ENCODE measurements at regions not wholly inside any gene's neighbourhood (a gene's known extent, or its start where the extent isn't known, plus 50 kb on each side); places are given as distances from the start of the nearest gene placed in this dataset.

DNA sequence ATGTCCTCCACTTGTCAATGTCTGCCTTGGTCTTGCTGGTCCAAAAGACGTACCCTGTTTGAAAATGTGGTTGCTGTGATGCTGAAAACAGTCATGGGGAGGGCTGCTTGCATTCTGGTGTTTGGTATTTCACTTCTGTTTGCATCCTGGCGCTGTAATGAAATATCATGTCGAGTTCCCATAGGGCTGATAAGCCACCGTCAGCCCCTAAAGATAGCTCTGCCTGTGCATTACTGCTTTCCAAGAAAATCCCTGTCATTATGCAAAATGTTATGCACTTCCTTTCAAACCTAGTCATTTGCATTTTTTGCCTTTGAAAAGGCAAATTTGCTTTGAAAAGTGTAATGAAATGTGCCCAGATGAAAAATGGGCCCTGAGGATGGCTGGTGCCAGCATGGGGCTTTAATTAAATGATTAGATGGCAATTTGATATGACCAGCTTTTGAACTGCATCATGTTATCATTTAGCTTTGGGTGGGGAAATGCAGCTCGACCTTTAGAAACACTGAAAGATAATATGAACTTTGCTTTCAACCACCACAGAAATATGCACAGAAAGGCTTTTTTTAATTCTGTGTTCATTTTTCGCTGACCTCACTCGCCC lies 374.4 kb upstream of the SGCD start:
- Histone ChIP-seq H3K4me3 (ENCODE audit: low read depth in 1 of 5, low read length in 5 of 5) (no peak overlapping the region), H3K27ac (ENCODE audit: low read depth, low read length) (no peak overlapping the region), H3K36me3 (ENCODE audit: control insufficient read depth in 5 of 5, insufficient read depth in 5 of 5, low read length in 5 of 5) (no peaks in the 10 kb centered on the region), H3K4me1 (ENCODE audit: control insufficient read depth in 5 of 5, insufficient read depth in 5 of 5, low read length in 5 of 5) (no peaks in the 10 kb centered on the region), H3K27me3 (ENCODE audit: control insufficient read depth in 5 of 5, insufficient read depth in 4 of 5, low read length in 5 of 5) (no peaks in the 10 kb centered on the region), H3K9ac (ENCODE audit: low read length in 5 of 5) (no peak overlapping the region), H3K9me3 (ENCODE audit: control insufficient read depth in 5 of 5, low read length in 5 of 5) (no peaks in the 10 kb centered on the region)

DNA sequence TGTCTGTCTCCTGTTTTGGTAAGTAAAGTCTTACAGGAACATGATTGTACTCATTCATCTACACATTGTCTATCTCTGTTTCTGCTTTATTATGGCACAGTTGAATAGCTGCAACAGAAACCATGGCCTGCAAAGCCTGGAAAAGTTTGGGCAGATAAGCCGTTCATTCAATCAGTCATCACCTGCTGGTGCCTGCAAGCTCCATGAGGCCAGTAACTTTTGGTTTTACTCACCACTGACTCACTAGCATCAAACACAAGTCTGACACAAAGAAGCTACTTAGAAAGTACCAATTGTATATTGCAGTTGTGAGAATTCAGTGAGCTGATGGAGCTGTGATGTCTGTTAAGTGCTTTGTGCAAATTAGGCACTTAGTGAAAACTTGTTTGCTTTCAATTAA lies 373.6 kb upstream of the SGCD start:
- Histone ChIP-seq H3K27me3 (ENCODE audit: control insufficient read depth in 5 of 5, insufficient read depth in 4 of 5, low read length in 5 of 5) (no peaks in the 10 kb centered on the region), H3K27ac (ENCODE audit: low read depth, low read length) (no peak overlapping the region), H3K36me3 (ENCODE audit: control insufficient read depth in 5 of 5, insufficient read depth in 5 of 5, low read length in 5 of 5) (no peaks in the 10 kb centered on the region)

DNA sequence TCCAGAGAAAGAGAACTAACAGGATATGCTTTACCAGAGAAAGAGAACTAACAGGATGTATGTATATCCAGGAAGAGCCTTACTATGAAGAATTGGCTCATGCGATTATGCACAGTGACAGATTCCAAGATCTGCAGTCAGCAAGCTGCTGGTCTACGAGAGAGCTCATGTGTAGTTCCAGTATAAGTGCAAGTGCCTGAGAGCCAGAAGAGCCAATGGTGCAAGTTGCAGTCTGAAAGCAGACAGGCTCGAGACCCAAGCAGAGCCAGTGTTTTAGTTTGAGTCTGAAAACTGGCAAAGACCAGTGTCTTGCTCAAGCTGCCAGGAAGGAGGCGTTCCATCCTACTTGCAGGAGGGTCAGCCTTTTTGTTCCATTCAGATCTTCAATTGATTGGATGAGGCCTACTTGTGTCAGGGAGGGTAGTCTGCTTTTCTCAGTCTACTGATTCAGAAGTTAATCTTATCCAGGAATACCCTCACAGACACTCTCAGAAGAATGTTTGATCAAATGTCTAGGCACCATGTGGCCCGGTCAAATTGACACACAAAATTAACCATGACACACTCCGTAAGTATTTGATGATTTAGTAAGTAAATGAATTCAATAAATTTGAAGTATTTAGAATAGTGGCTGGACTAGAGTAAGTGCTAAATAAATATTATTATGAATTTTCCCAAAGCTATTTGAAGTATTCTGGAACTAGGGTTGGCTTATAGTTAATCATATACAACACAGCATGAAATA lies 372.1 kb upstream of the SGCD start:
- no peaks in the 10 kb centered on the region for H3K27me3 ChIP-seq (ENCODE audit: control insufficient read depth in 5 of 5, insufficient read depth in 4 of 5, low read length in 5 of 5)
- H3K4me1 ChIP-seq (ENCODE audit: control insufficient read depth in 5 of 5, insufficient read depth in 5 of 5, low read length in 5 of 5): no peaks in the 10 kb centered on the region
- H3K4me3 ChIP-seq (ENCODE audit: low read depth in 1 of 5, low read length in 5 of 5): no peak overlapping the region
- H3K9me3 ChIP-seq (ENCODE audit: control insufficient read depth in 5 of 5, low read length in 5 of 5): no peaks in the 10 kb centered on the region
- no peak overlapping the region for H3K9ac ChIP-seq (ENCODE audit: low read length in 5 of 5)
- no peaks in the 10 kb centered on the region for H3K36me3 ChIP-seq (ENCODE audit: control insufficient read depth in 5 of 5, insufficient read depth in 5 of 5, low read length in 5 of 5)
- no peak overlapping the region for H3K27ac ChIP-seq (ENCODE audit: low read depth, low read length)

More for the DNA sequence above, 373.6 kb upstream of the SGCD start:
- Histone ChIP-seq H3K4me1 (ENCODE audit: control insufficient read depth in 5 of 5, insufficient read depth in 5 of 5, low read length in 5 of 5) (no peaks in the 10 kb centered on the region), H3K9me3 (ENCODE audit: control insufficient read depth in 5 of 5, low read length in 5 of 5) (no peaks in the 10 kb centered on the region), H3K9ac (ENCODE audit: low read length in 5 of 5) (no peak overlapping the region), H3K4me3 (ENCODE audit: low read depth in 1 of 5, low read length in 5 of 5) (no peak overlapping the region)

DNA sequence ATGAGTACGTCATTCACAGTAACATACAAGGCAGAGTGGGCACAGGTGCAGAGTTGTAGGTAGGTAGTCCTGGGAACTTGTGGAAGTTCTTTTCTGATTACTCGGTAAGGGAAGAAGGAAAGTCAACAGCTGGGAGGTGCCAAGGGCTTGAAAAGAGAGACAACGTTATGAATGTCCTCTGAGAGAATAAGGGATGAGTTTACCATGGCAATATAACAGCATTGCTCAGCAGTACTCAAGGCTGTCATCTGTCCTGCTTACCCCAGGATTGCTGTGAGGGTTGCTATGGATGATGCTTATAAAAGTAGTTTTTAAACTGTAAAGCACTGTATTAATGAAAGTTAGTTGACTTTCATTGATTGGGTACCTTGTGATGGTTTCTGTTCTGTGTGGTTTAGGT lies 369.1 kb upstream of the SGCD start:
- Histone ChIP-seq H3K9ac (ENCODE audit: low read length in 5 of 5) (no peak overlapping the region), H3K4me3 (ENCODE audit: low read depth in 1 of 5, low read length in 5 of 5) (no peak overlapping the region), H3K9me3 (ENCODE audit: control insufficient read depth in 5 of 5, low read length in 5 of 5) (no peaks in the 10 kb centered on the region), H3K27ac (ENCODE audit: low read depth, low read length) (no peak overlapping the region), H3K27me3 (ENCODE audit: control insufficient read depth in 5 of 5, insufficient read depth in 4 of 5, low read length in 5 of 5) (no peaks in the 10 kb centered on the region), H3K4me1 (ENCODE audit: control insufficient read depth in 5 of 5, insufficient read depth in 5 of 5, low read length in 5 of 5) (no peaks in the 10 kb centered on the region), H3K36me3 (ENCODE audit: control insufficient read depth in 5 of 5, insufficient read depth in 5 of 5, low read length in 5 of 5) (no peaks in the 10 kb centered on the region)

DNA sequence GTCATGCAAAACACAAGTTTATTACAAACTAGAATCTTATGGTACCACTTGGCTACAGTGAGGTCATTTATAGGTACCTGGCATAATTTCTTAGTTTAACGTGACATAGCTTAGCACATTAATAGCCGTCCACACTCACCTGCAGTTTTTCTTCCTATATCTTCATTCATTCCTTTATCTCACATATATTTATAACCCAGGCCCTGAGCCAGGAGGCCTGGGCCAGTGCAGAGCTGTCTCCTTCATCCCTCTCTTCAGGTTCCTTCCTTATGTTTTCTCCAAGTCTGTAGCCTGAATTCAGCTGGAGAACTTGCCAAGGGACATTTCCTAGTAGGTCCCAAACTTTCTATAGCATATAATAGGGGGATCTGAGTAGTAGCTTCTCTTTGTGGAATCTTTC lies 367.9 kb upstream of the SGCD start:
- Histone ChIP-seq H3K4me3 (ENCODE audit: low read depth in 1 of 5, low read length in 5 of 5) (no peak overlapping the region), H3K9me3 (ENCODE audit: control insufficient read depth in 5 of 5, low read length in 5 of 5) (no peaks in the 10 kb centered on the region), H3K9ac (ENCODE audit: low read length in 5 of 5) (no peak overlapping the region), H3K27ac (ENCODE audit: low read depth, low read length) (no peak overlapping the region), H3K36me3 (ENCODE audit: control insufficient read depth in 5 of 5, insufficient read depth in 5 of 5, low read length in 5 of 5) (no peaks in the 10 kb centered on the region), H3K4me1 (ENCODE audit: control insufficient read depth in 5 of 5, insufficient read depth in 5 of 5, low read length in 5 of 5) (no peaks in the 10 kb centered on the region), H3K27me3 (ENCODE audit: control insufficient read depth in 5 of 5, insufficient read depth in 4 of 5, low read length in 5 of 5) (no peaks in the 10 kb centered on the region)

DNA sequence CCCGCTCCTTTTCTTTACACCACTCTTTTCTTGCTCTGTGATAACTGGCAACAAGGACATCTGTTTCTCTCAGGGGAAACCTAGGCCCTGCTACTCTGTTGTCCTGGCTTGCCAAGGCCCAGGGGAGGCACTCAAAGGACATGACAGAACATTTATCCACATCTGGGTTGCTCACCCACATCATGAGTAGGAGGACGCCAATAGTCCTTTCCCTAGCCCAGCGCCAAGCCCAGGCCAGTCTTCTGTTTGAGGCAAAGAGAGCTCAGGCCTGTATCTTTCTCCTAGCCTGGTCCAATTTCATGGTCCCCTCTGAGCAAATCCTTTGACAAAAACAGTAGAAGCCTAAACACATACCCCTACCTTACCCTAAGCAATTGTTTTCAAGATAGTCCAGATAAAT lies 366.8 kb upstream of the SGCD start:
- Histone ChIP-seq H3K9me3 (ENCODE audit: control insufficient read depth in 5 of 5, low read length in 5 of 5) (peaks cover 0 to 1% (median 0%) of the 10 kb centered on the region in 5 donors), H3K4me1 (ENCODE audit: control insufficient read depth in 5 of 5, insufficient read depth in 5 of 5, low read length in 5 of 5) (no peaks in the 10 kb centered on the region), H3K27me3 (ENCODE audit: control insufficient read depth in 5 of 5, insufficient read depth in 4 of 5, low read length in 5 of 5) (no peaks in the 10 kb centered on the region), H3K27ac (ENCODE audit: low read depth, low read length) (no peak overlapping the region), H3K9ac (ENCODE audit: low read length in 5 of 5) (no peak overlapping the region), H3K4me3 (ENCODE audit: low read depth in 1 of 5, low read length in 5 of 5) (no peak overlapping the region), H3K36me3 (ENCODE audit: control insufficient read depth in 5 of 5, insufficient read depth in 5 of 5, low read length in 5 of 5) (no peaks in the 10 kb centered on the region)

DNA sequence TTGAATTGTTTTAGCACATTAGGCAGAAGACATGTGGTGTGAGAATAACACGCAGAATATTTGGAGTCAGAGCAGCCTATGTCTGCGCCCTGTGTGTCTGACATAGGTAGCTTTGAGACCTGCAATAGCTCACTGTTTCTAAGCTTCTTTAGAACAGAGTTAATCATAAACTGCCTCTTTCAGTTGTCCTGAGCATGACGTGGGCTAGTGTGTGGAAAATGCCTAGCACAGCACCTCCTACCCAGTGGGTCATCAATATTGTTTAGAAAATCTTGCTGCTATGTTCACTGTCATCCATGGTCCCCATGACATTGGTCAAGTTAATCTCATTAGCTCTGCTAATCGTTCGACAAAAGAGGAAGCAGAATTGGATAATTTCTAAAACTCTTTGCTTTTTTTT lies 357.4 kb upstream of the SGCD start:
- Histone ChIP-seq H3K36me3 (ENCODE audit: control insufficient read depth in 5 of 5, insufficient read depth in 5 of 5, low read length in 5 of 5) (no peaks in the 10 kb centered on the region), H3K27ac (ENCODE audit: low read depth, low read length) (no peak overlapping the region), H3K27me3 (ENCODE audit: control insufficient read depth in 5 of 5, insufficient read depth in 4 of 5, low read length in 5 of 5) (no peaks in the 10 kb centered on the region), H3K9me3 (ENCODE audit: control insufficient read depth in 5 of 5, low read length in 5 of 5) (peaks cover 0 to 6% (median 2%) of the 10 kb centered on the region in 5 donors), H3K4me3 (ENCODE audit: low read depth in 1 of 5, low read length in 5 of 5) (no peak overlapping the region), H3K4me1 (ENCODE audit: control insufficient read depth in 5 of 5, insufficient read depth in 5 of 5, low read length in 5 of 5) (no peaks in the 10 kb centered on the region), H3K9ac (ENCODE audit: low read length in 5 of 5) (no peak overlapping the region)

DNA sequence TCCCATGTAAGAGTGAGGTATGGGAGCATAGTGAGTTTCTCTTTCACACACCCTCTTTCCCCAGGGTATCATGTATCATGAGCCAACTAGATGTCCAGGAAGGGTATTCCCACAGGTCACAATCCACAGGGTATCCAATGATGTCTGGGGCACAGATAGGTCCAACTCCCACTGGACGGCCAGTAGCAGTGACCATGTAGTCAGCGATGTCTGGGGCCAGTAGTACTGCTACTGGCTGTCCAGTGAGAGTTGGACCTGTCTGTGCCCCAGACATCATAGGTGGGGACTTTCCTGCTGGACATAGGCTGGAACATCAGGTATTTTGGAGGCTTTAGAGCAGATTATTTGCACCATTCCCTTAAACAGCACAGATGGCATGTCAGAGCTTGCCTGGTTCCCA lies 352.6 kb upstream of the SGCD start:
- peaks cover 0 to 13% (median 4%) of the 10 kb centered on the region in 5 donors for H3K4me1 ChIP-seq (ENCODE audit: control insufficient read depth in 5 of 5, insufficient read depth in 5 of 5, low read length in 5 of 5)
- no peaks in the 10 kb centered on the region for H3K36me3 ChIP-seq (ENCODE audit: control insufficient read depth in 5 of 5, insufficient read depth in 5 of 5, low read length in 5 of 5)
- no peak overlapping the region for H3K9ac ChIP-seq (ENCODE audit: low read length in 5 of 5)
- H3K9me3 ChIP-seq (ENCODE audit: control insufficient read depth in 5 of 5, low read length in 5 of 5): no peaks in the 10 kb centered on the region
- no peak overlapping the region for H3K27ac ChIP-seq (ENCODE audit: low read depth, low read length)
- H3K4me3 ChIP-seq (ENCODE audit: low read depth in 1 of 5, low read length in 5 of 5): no peak overlapping the region
- no peaks in the 10 kb centered on the region for H3K27me3 ChIP-seq (ENCODE audit: control insufficient read depth in 5 of 5, insufficient read depth in 4 of 5, low read length in 5 of 5)

DNA sequence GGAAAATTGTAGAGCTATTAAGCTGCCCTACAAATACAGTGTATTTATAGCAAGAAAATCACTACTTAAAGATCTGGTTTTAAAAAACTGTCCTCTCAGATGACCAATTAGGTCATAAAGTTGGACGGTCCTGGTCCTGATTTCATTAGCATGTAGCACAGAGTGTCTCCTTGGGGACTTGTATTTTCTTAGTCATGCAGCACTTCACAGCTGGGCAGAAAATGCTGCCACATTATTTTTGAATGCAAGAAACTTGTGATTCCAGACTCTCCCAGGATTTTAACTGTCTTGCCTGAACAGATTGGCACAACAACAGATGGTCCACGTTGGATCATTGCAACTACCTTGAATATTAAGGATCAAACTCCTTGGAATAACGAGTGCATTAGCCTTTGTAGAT lies 348.1 kb upstream of the SGCD start:
- H3K4me1 ChIP-seq (ENCODE audit: control insufficient read depth in 5 of 5, insufficient read depth in 5 of 5, low read length in 5 of 5): peaks cover 0 to 13% (median 4%) of the 10 kb centered on the region in 5 donors
- no peak overlapping the region for H3K4me3 ChIP-seq (ENCODE audit: low read depth in 1 of 5, low read length in 5 of 5)
- no peaks in the 10 kb centered on the region for H3K36me3 ChIP-seq (ENCODE audit: control insufficient read depth in 5 of 5, insufficient read depth in 5 of 5, low read length in 5 of 5)
- H3K27me3 ChIP-seq (ENCODE audit: control insufficient read depth in 5 of 5, insufficient read depth in 4 of 5, low read length in 5 of 5): no peaks in the 10 kb centered on the region
- no peak overlapping the region for H3K9ac ChIP-seq (ENCODE audit: low read length in 5 of 5)
- no peak overlapping the region for H3K27ac ChIP-seq (ENCODE audit: low read depth, low read length)
- H3K9me3 ChIP-seq (ENCODE audit: control insufficient read depth in 5 of 5, low read length in 5 of 5): no peaks in the 10 kb centered on the region

DNA sequence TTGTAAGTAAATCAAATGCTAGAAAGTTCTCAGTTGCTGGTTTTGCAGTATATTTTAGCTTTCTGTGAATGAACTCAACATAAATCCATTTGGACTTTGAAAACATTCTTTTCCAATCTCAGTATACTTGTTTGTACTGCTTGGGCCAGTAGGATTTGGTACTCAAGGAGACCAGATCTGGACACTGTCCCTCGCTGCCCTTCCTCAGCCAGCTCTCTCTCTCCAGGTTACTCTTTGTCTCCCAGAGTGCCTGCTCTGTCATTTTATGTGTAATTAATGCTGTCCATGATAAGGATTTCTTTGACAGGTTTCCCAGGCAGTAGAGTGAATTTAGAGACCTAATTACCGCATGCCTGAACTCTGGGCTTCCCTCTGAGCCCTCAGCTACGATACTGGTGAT lies 344.6 kb upstream of the SGCD start:
- Histone ChIP-seq H3K4me1 (ENCODE audit: control insufficient read depth in 5 of 5, insufficient read depth in 5 of 5, low read length in 5 of 5) (peaks cover 0 to 13% (median 4%) of the 10 kb centered on the region in 5 donors), H3K27me3 (ENCODE audit: control insufficient read depth in 5 of 5, insufficient read depth in 4 of 5, low read length in 5 of 5) (no peaks in the 10 kb centered on the region), H3K27ac (ENCODE audit: low read depth, low read length) (no peak overlapping the region), H3K9ac (ENCODE audit: low read length in 5 of 5) (no peak overlapping the region), H3K4me3 (ENCODE audit: low read depth in 1 of 5, low read length in 5 of 5) (no peak overlapping the region), H3K9me3 (ENCODE audit: control insufficient read depth in 5 of 5, low read length in 5 of 5) (no peaks in the 10 kb centered on the region), H3K36me3 (ENCODE audit: control insufficient read depth in 5 of 5, insufficient read depth in 5 of 5, low read length in 5 of 5) (no peaks in the 10 kb centered on the region)

All from subcutaneous abdominal adipose tissue (tissue), 5 donors.